GM12892 (cell line): ENCODE measurements at regions not wholly inside any gene's neighbourhood (a gene's known extent, or its start where the extent isn't known, plus 50 kb on each side); places are given as distances from the start of the nearest gene placed in this dataset.

Source experiments
- POLR2A ChIP-seq: IDR thresholded peaks from 2 replicates; pipeline ENCODE4 v1.6.1; 2011; ENCODE audit warnings: low read depth, low read length, control low read depth
- POLR2AphosphoS5 ChIP-seq: IDR thresholded peaks from 2 replicates; pipeline ENCODE4 v1.6.1; 2011; ENCODE audit warnings: low read depth, low read length, control low read depth

DNA sequence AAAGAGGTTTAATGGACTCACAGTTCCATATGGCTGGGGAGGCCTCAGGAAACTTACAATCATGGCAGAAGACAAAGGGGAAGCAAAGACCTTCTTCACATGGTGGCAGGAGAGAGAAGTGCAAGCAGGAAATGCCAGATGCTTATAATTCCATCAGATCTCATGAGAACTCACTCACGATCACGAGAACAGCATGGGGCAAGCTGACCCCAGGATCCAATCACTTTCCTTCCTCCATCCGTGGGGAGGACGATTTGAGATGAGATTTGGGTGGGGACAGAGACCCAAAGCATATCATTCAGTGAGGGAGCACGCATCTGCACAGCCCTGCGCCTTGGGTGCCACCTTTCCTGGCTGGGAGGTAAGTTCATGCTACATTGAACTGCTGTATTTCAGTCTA lies 234.1 kb upstream of the ATP10A start:
- TF ChIP-seq POLR2AphosphoS5 = no peak
- TF ChIP-seq POLR2A = no peak
